NCI-H82 (cell line): ENCODE measurements at regions not wholly inside any gene's neighbourhood (a gene's known extent, or its start where the extent isn't known, plus 50 kb on each side); places are given as distances from the start of the nearest gene placed in this dataset.

ENCODE experiments used
- DNase-seq: peaks from one replicate; lab custom pipeline; 2025; lab: John Stamatoyannopoulos, UW

GRCh38 chr14:31943861-31944255 lies 133.2 kb upstream of the ARHGAP5 start:
- no peak for DNase-seq

- no peak for DNase-seq
These were observed 132.6 kb upstream of the ARHGAP5 start for GRCh38 chr14:31944256-31945073.

GRCh38 chr14:31945074-31945613 lies 132.0 kb upstream of the ARHGAP5 start:
- DNase-seq, result no peak

- DNase-seq, result no peak
These were observed 131.4 kb upstream of the ARHGAP5 start for GRCh38 chr14:31945701-31946100.

GRCh38 chr14:31947076-31947475 lies 130.0 kb upstream of the ARHGAP5 start:
- DNase-seq, result no peak

- no peak for DNase-seq
These were observed 129.2 kb upstream of the ARHGAP5 start for GRCh38 chr14:31947680-31948595.

GRCh38 chr14:31949709-31950108 lies 127.4 kb upstream of the ARHGAP5 start:
- no peak for DNase-seq

GRCh38 chr14:31950331-31950730 lies 126.8 kb upstream of the ARHGAP5 start:
- no peak for DNase-seq

GRCh38 chr14:31950764-31951637 lies 126.1 kb upstream of the ARHGAP5 start:
- peak; percentile 69 for DNase-seq

GRCh38 chr14:31951638-31951964 lies 125.5 kb upstream of the ARHGAP5 start:
- no peak for DNase-seq

GRCh38 chr14:31952573-31952972 lies 124.5 kb upstream of the ARHGAP5 start:
- no peak for DNase-seq

- no peak for DNase-seq
These were observed 123.9 kb upstream of the ARHGAP5 start for GRCh38 chr14:31953210-31953609.

GRCh38 chr14:31954991-31955390 lies 122.1 kb upstream of the ARHGAP5 start:
- DNase-seq, result no peak

GRCh38 chr14:31955936-31956579 lies 121.0 kb upstream of the ARHGAP5 start:
- no peak for DNase-seq

- DNase-seq, result peak; percentile 30
These were observed 119.5 kb upstream of the ARHGAP5 start for GRCh38 chr14:31957565-31957964.

- DNase-seq, result no peak
These were observed 117.1 kb upstream of the ARHGAP5 start for GRCh38 chr14:31960039-31960438.

- DNase-seq, result peak; percentile 95
These were observed 115.2 kb upstream of the ARHGAP5 start for GRCh38 chr14:31961896-31962295.

- DNase-seq, result no peak
These were observed 114.2 kb upstream of the ARHGAP5 start for GRCh38 chr14:31962920-31963319.

GRCh38 chr14:31963587-31963986 lies 113.5 kb upstream of the ARHGAP5 start:
- no peak for DNase-seq

- no peak for DNase-seq
These were observed 112.6 kb upstream of the ARHGAP5 start for GRCh38 chr14:31964490-31964889.

- no peak for DNase-seq
These were observed 111.9 kb upstream of the ARHGAP5 start for GRCh38 chr14:31965071-31965734.
